ENCODE measurements at regions not wholly inside any gene's neighbourhood (a gene's known extent, or its start where the extent isn't known, plus 50 kb on each side); places are given as distances from the start of the nearest gene placed in this dataset.

DNA sequence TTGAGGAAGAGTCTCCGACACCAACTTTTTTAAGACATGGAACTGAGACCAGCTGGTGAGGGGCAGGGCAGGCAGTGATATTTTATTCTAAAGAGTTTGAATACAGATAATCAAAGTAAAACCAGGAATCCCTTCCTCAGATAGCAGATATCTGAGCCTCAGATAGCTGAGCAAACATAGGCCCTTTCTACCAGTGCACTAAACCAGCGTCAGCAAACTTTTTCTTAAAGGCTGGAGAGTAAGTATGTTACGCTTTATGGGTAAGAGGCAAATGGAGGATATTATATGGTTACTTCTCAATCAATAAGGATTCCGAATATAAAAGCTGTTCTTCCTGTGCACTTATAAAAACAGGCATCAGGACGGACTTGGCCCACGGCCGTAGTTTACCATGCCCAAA, 73.9 kb downstream of the WNT5A start:
- H3K36me3 ChIP-seq: no peaks in the 10 kb centered on the region
- H3K27me3 ChIP-seq (replicated peaks): no peaks in the 10 kb centered on the region
- no peak overlapping the region for H3K27ac ChIP-seq
- H3K4me3 ChIP-seq: no peak overlapping the region
- no peak for DNase-seq (ENCODE audit: low read depth in 1 of 2, low spot score in 2 of 2)
- no peaks in the 10 kb centered on the region for H3K4me1 ChIP-seq (replicated peaks)
- no peaks in the 10 kb centered on the region for H3K9me3 ChIP-seq (replicated peaks)

DNA sequence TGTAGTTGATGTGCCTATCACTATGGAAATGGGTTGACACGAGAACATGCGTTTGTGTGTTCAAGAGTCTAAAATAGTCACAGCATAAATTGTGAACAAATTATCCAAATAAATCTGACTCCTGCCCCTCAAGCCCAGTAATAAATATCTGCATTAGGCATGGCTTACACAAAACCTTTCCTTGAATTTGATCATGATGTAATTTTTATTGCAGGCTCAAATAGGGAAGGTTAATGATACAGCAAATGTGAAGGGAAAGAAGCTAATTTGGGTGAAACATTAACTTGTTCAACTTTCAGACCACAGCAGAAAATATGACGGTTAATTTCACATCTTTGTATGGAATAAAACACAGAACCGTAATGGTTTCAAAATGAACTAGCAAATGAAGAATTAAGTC, 74.6 kb downstream of the WNT5A start:
- no peak overlapping the region for H3K4me3 ChIP-seq
- H3K36me3 ChIP-seq: no peaks in the 10 kb centered on the region

DNA sequence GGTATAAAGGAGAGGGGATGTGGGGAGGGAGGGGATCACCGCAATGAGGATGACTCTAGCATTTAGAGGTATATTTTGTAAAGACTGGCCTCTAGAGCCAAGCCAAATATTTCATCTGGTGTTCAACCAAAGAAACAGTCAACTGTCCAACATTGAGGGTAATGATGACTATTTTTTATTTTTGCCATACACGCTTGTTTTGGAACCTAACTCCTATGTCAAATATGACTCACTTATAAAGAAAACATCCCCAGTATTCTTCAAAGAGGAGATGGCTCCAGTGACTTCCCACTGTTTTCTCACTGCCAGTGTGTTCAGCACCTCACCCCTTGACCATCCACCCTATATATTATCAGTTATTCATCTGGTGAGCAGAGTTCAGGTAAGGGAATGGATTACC, 77.3 kb downstream of the WNT5A start:
- no peaks in the 10 kb centered on the region for H3K36me3 ChIP-seq
- H3K4me1 ChIP-seq (replicated peaks): no peaks in the 10 kb centered on the region
- H3K27me3 ChIP-seq (replicated peaks): no peaks in the 10 kb centered on the region
- no peaks in the 10 kb centered on the region for H3K9me3 ChIP-seq (replicated peaks)
- no peak overlapping the region for H3K4me3 ChIP-seq
- no peak for DNase-seq (ENCODE audit: low read depth in 1 of 2, low spot score in 2 of 2)
- no peak overlapping the region for H3K27ac ChIP-seq

More for the DNA sequence above, 74.6 kb downstream of the WNT5A start:
- no peak overlapping the region for H3K27ac ChIP-seq
- H3K4me1 ChIP-seq (replicated peaks): no peaks in the 10 kb centered on the region
- H3K9me3 ChIP-seq (replicated peaks): no peaks in the 10 kb centered on the region
- DNase-seq (ENCODE audit: low read depth in 1 of 2, low spot score in 2 of 2): no peak
- H3K27me3 ChIP-seq (replicated peaks): no peaks in the 10 kb centered on the region

DNA sequence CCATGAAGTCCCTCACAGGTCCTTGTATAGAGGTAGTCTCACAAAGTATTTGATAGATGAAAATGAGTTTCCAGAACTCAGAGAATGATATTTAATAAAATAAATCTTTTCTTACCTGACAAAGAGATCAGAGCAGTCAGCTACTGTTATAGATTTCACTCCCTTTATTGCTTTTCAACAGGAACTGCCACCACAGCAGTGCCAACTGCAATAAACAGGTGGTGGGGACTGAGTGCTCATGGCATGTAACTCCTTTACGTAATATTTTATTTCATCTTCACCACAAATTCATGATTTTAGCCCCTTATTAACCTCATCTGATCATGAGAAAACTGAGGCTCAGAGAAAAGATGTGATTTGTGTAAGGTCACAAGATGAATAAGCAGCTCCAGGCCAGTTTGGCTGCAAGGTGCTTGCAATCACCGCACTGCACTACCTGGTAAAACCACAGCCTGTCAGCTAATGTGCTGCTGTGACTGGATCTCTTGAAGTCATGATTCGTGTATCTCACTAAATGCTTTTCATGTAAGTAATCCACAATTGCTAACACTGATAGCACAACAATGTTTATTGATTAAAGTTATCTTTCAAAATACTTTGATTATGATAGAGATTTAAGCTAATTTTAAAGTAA, 78.8 kb downstream of the WNT5A start:
- no peak for DNase-seq (ENCODE audit: low read depth in 1 of 2, low spot score in 2 of 2)
- Histone ChIP-seq H3K36me3 (no peaks in the 10 kb centered on the region), H3K9me3 (replicated peaks) (no peaks in the 10 kb centered on the region), H3K4me1 (replicated peaks) (no peaks in the 10 kb centered on the region), H3K4me3 (no peak overlapping the region), H3K27ac (no peak overlapping the region), H3K27me3 (replicated peaks) (no peaks in the 10 kb centered on the region)

DNA sequence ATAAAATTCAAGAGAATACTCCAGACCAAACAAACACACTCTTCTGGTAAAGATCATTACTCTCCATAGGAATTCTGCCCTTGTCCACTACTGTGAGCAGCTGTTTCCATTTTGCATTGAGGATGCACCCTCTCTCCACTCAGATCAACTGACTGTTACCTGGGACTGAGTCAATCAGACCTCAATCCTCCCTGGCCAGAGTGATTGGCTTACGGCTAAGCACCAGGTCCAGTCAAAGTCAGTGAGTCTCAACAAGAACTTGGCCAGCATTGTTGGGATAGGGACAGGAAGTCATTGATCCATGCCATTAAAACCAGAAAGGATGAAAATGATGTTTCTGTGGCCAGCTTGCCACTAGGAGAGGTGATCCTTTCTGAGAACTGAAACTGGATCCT, 79.7 kb downstream of the WNT5A start:
- Histone ChIP-seq H3K9me3 (replicated peaks) (no peaks in the 10 kb centered on the region), H3K36me3 (no peaks in the 10 kb centered on the region), H3K4me1 (replicated peaks) (no peaks in the 10 kb centered on the region), H3K27me3 (replicated peaks) (no peaks in the 10 kb centered on the region), H3K27ac (no peak overlapping the region), H3K4me3 (no peak overlapping the region)
- no peak for DNase-seq (ENCODE audit: low read depth in 1 of 2, low spot score in 2 of 2)

DNA sequence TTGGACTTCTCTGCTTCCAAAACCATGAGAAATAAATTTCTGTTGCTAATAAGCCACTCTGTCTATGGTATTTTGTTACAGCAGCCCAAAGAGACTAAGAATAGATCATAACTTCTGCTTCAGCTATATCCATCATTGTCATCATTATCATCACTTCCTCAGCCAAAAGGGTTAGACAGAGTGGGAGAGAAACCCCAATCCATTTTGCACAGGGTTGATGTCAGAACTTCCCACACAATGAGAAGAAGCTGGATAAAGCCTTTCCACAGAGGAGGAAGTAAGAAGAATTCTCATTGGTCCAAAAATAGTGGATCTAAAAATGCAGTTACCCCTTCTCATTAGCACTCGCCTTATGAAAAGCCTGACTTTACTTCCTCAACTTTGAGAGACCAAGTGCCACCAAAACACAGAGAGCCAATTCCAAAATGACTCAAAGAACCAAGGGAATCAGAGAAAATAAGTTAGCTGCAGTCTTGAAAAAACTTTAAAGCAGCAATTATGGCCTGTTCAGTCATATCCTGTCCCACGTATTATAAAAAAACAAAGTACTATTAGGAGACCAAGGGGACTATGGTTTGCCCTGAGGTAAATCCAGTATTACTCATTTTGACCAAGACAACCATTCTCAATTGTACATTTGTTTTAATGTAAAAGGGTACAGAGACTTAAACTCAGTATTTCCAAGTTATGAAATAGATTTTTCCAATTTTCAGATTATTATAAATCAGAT, 80.2 kb downstream of the WNT5A start:
- no peak overlapping the region for H3K4me3 ChIP-seq
- H3K27ac ChIP-seq: no peak overlapping the region
- H3K36me3 ChIP-seq: no peaks in the 10 kb centered on the region
- no peaks in the 10 kb centered on the region for H3K4me1 ChIP-seq (replicated peaks)
- no peaks in the 10 kb centered on the region for H3K9me3 ChIP-seq (replicated peaks)
- DNase-seq (ENCODE audit: low read depth in 1 of 2, low spot score in 2 of 2): no peak
- no peaks in the 10 kb centered on the region for H3K27me3 ChIP-seq (replicated peaks)

DNA sequence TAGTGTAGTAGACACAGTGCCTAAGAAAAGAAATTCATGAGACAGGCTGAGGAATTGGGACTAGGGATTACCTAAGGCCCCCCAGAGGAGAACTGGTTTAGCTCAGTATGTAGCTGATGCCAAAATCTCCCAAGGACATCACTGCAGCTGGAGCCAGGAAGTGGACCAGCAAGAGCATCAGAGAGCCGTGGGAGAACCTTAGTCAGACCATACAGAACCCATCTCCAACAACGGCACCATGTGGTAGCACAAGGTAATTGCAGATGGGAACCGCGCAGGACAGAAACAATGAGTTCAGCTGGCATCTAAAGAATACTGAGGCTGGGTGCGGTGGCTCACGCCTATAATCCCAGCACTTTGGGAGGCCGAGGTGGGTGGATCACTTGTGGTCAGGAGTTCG, 81.7 kb downstream of the WNT5A start:
- H3K4me3 ChIP-seq: no peak overlapping the region
- no peaks in the 10 kb centered on the region for H3K9me3 ChIP-seq (replicated peaks)
- H3K36me3 ChIP-seq: no peaks in the 10 kb centered on the region
- H3K27me3 ChIP-seq (replicated peaks): no peaks in the 10 kb centered on the region
- DNase-seq (ENCODE audit: low read depth in 1 of 2, low spot score in 2 of 2): no peak
- H3K4me1 ChIP-seq (replicated peaks): no peaks in the 10 kb centered on the region
- H3K27ac ChIP-seq: no peak overlapping the region

DNA sequence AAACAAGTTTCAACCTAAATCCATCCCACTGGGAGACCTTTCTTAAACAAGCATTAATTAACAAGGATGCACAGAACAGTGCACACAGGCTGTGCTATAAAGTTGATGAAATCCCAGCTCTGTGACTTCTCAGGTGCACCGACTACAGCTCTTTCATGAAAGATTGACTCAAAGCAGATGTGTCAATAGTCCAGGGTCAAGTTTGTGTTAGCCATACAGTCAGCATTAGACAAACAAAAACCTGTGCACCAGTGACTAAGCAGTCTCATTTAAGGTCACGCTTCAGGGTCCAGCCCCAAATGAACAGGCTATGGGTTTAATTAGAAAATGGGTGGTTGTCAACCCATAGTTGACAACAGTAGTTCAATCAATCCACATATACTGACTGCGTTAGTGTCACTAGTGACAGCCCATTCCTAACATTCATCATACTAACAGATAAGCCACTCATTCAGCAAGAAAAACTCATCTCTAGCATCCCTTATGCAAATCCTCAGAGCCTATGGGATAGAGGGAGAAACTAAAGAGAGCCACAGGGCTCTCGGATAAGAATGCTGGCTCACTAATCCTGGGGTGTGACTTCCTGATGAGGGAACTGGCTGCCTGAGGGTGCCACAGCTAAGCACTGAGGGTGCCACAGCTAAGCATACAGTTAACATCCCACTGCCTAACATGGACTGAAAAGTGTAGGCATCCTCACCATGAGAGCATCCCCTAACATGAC, 84.1 kb downstream of the WNT5A start:
- Histone ChIP-seq H3K27ac (no peak overlapping the region), H3K4me3 (no peak overlapping the region), H3K4me1 (replicated peaks) (no peaks in the 10 kb centered on the region), H3K36me3 (no peaks in the 10 kb centered on the region), H3K9me3 (replicated peaks) (no peaks in the 10 kb centered on the region), H3K27me3 (replicated peaks) (no peaks in the 10 kb centered on the region)
- DNase-seq (ENCODE audit: low read depth in 1 of 2, low spot score in 2 of 2): no peak

DNA sequence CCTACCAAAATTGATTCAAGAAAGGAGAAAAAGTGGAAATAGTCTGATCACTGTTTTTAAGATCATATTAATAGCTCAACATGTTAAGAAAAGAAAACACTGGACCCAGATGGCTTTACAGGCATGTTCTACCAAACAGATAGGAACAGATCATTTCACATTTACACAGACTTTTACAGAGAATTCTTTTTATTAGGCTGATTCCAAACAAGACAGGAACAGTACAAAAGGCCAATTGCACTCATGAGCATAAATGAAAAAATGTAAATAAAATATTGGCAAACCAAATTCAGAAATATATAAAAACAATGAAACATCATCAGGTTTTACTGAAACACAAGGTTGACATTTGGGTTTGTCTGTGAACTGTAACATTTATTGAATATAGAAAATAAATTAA, 106.5 kb downstream of the WNT5A start:
- no peaks in the 10 kb centered on the region for H3K9me3 ChIP-seq (replicated peaks)
- H3K27ac ChIP-seq: no peak overlapping the region
- no peaks in the 10 kb centered on the region for H3K36me3 ChIP-seq
- no peaks in the 10 kb centered on the region for H3K4me1 ChIP-seq (replicated peaks)
- DNase-seq (ENCODE audit: low read depth in 1 of 2, low spot score in 2 of 2): no peak
- H3K27me3 ChIP-seq (replicated peaks): no peaks in the 10 kb centered on the region
- no peak overlapping the region for H3K4me3 ChIP-seq

DNA sequence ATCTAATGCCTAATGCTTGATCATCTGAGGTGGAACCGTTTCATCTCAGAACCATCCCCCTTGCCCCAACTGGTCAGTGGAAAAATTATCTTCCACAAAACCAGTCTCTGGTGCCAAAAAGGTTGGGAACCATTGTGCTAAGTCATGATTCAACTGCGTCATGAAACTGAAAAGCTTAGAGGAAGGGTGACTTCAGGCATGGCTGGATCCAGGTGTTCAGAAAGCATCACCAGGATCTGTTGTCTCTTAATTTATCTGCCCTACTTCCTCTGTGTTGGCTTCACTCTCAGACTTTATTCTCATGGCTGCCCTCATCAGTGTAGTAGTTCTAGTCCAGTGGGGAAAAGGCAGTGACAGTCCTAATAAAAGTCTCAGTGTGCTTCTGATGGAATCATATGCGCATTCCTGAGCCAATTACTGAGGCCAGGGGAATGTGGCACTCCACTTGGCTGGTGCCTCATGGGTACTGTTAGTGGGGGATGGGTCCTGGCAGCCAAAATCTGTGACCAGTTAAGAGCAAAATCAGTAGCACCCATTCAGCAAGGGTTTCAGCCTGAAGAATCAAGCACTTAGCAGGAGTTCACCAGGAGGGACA, 110.3 kb downstream of the WNT5A start:
- DNase-seq (ENCODE audit: low read depth in 1 of 2, low spot score in 2 of 2): no peak
- Histone ChIP-seq H3K4me3 (no peak overlapping the region), H3K4me1 (replicated peaks) (no peaks in the 10 kb centered on the region), H3K27ac (no peak overlapping the region), H3K27me3 (replicated peaks) (no peaks in the 10 kb centered on the region), H3K9me3 (replicated peaks) (no peaks in the 10 kb centered on the region), H3K36me3 (no peaks in the 10 kb centered on the region)

DNA sequence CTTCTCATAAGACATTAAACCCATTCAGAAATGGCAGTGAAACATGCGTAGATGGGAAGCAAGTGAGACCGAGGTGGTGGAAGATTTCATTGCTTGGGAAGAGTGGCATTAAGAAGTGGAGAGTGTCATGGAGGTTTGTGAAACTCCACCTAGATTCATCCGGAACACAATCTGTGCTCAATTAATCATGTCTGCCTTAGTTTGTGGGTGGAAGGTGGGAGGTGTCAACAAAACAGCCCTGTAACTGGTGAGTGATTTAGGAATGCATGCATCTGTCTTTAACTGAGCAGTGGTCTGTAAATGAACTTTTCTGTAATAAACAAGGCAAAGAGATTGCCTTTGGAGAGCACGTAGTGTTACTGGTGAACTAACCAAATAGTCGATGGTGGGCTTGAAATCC, 113.7 kb downstream of the WNT5A start:
- no peaks in the 10 kb centered on the region for H3K27me3 ChIP-seq (replicated peaks)
- H3K9me3 ChIP-seq (replicated peaks): no peaks in the 10 kb centered on the region
- no peak overlapping the region for H3K4me3 ChIP-seq
- H3K36me3 ChIP-seq: no peaks in the 10 kb centered on the region
- DNase-seq (ENCODE audit: low read depth in 1 of 2, low spot score in 2 of 2): no peak
- H3K27ac ChIP-seq: no peak overlapping the region
- no peaks in the 10 kb centered on the region for H3K4me1 ChIP-seq (replicated peaks)

DNA sequence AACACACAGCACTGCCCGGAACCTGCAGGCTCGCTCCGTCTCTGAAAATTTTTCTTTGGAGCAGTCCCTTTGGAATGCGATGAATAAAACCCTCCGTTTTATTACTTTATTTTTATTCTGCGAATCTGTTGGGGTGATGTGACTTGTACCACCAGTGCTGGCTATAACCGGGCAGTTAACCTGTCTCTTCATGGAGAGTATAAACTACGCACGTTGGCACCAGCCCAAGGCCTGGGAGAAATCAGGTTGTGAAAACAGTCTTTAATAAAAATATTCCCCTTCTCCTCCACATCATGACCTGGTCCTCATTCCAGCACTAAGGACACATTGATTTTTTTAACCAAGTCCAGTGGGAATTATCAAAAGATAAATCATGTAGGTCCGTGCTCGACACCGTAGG, 116.8 kb downstream of the WNT5A start:
- H3K27ac ChIP-seq: no peak overlapping the region
- H3K36me3 ChIP-seq: no peaks in the 10 kb centered on the region
- H3K4me1 ChIP-seq (replicated peaks): no peaks in the 10 kb centered on the region
- no peak for DNase-seq (ENCODE audit: low read depth in 1 of 2, low spot score in 2 of 2)
- H3K4me3 ChIP-seq: no peak overlapping the region
- H3K27me3 ChIP-seq (replicated peaks): no peaks in the 10 kb centered on the region
- no peaks in the 10 kb centered on the region for H3K9me3 ChIP-seq (replicated peaks)

DNA sequence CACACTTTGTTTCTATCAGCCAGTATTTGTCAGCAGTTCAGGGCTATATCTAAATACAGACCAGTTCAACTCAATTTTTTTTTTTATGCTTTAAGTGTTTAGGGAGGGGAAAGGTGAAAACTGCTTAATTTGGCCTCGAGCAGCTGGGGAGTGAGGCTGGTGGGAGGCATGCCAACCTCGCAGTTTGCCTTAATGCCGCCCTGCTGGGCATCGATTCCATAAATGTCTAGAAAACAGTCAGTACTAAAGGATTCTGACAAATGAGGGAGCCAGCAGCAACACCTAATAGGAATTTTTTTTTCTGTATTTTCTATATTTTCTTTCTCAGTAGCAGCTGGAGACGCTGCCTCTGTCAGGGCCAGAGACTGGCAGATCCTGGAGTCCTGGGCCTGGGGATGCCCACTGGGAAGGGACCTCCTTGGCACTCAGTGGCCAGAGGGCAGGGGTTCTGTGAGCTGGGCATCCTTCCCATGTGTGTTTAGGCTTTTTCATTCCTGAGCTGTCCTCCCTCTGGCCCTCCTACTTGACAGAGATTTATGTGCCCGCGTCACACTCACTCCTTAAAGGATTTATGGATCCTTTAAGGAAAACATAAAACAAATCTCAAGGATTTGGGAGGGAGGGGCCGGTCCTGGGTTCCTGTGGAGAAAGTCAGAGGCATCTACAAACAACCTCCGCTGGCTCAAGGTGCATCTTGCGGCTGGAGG, 117.8 kb downstream of the WNT5A start:
- H3K4me3 ChIP-seq: no peak overlapping the region
- H3K27ac ChIP-seq: no peak overlapping the region
- H3K36me3 ChIP-seq: no peaks in the 10 kb centered on the region
- no peak for DNase-seq (ENCODE audit: low read depth in 1 of 2, low spot score in 2 of 2)
- H3K4me1 ChIP-seq (replicated peaks): no peaks in the 10 kb centered on the region
- H3K9me3 ChIP-seq (replicated peaks): no peaks in the 10 kb centered on the region
- H3K27me3 ChIP-seq (replicated peaks): no peaks in the 10 kb centered on the region

DNA sequence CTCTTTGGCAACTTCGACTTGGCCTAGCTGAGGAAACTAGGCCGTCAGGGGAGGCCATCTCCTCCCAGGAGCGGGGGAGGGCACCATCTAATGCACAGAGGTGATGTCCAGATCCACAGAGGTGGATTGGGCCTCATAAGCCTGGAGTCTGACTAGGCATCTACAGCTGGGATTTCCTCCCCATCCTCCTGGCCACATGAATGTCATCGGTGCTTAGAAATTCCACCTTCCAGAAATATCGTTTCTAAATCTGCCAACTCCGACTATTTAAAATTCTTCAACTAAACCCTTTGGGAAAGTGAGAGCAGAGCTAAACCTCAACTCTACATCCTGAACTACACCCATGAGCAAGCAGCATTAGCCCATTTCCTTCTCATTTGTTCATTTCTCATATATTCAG, 118.7 kb downstream of the WNT5A start:
- Histone ChIP-seq H3K36me3 (no peaks in the 10 kb centered on the region), H3K9me3 (replicated peaks) (no peaks in the 10 kb centered on the region), H3K27me3 (replicated peaks) (no peaks in the 10 kb centered on the region), H3K4me3 (no peak overlapping the region), H3K4me1 (replicated peaks) (no peaks in the 10 kb centered on the region), H3K27ac (no peak overlapping the region)
- no peak for DNase-seq (ENCODE audit: low read depth in 1 of 2, low spot score in 2 of 2)

Data from SJSA1 (cell line).